IPS-18a (cell line): ENCODE measurements at regions not wholly inside any gene's neighbourhood (a gene's known extent, or its start where the extent isn't known, plus 50 kb on each side); places are given as distances from the start of the nearest gene placed in this dataset.

Source experiments
- H3K27ac ChIP-seq: one replicate; pipeline ENCODE4 v1.5.1; 2013; ENCODE audit warnings: low read length
- H3K27me3 ChIP-seq: one replicate; pipeline ENCODE4 v1.6.1; 2013; ENCODE audit warnings: mild to moderate bottlenecking, low read length; ENCODE audit not compliant: control insufficient read depth, insufficient read depth
- H3K36me3 ChIP-seq: one replicate; pipeline ENCODE4 v1.6.1; 2013; ENCODE audit warnings: low read depth, low read length; ENCODE audit not compliant: control insufficient read depth
- H3K4me1 ChIP-seq: one replicate; pipeline ENCODE4 v1.6.1; 2013; ENCODE audit warnings: low read depth, low read length; ENCODE audit not compliant: control insufficient read depth
- H3K4me3 ChIP-seq: one replicate; pipeline ENCODE4 v1.5.1; 2013; ENCODE audit warnings: low read length
- H3K9ac ChIP-seq: one replicate; pipeline ENCODE4 v1.6.1; 2013; ENCODE audit warnings: mild to moderate bottlenecking, low read length, moderate library complexity
- H3K9me3 ChIP-seq: one replicate; pipeline ENCODE4 v1.6.1; 2013; ENCODE audit warnings: low read depth, low read length; ENCODE audit not compliant: control insufficient read depth

DNA sequence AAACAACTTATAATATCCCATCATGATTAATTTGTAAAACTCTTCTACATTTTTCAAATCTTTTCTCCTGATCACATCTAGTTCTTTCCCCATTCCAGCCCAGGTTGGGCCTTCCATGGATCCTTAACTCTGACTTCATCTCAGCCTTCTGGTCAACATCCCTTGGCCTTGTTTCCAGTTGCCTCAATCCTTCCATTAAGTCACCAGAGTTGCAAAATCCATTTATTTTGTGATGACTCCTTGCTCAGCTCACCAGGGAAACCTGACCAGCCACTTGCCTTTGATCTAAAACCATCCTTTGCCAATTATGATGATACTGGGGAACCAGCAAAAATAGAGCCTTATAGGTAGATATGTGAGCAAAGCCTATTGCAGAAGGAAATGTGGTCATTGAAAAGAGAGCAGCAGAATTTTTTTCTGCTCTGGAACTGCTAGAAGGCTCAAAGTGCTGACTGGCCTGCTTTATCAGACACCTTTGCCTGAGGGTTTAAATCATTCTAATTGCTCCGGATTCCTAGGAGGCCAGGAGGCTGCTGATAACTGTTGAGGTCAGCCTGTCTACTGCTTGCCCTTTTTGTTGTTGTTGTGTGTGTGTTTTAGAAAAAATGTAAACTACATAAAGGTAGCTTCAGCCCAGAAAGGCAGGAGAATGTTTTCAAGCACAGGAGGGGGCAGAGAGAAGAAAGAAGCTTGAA, 512.2 kb upstream of the GRIA1 start:
- peaks cover 7% of the 10 kb centered on the region for H3K9me3 ChIP-seq
- no peaks in the 10 kb centered on the region for H3K4me1 ChIP-seq

GRCh38 chr5:152987131-152987530, 503.3 kb upstream of the GRIA1 start:
- no peaks in the 10 kb centered on the region for H3K4me1 ChIP-seq
- no peaks in the 10 kb centered on the region for H3K27me3 ChIP-seq
- no peaks in the 10 kb centered on the region for H3K36me3 ChIP-seq
- H3K4me3 ChIP-seq = no peak overlapping the region
- no peak overlapping the region for H3K9ac ChIP-seq
- H3K9me3 ChIP-seq = no peaks in the 10 kb centered on the region
- no peak overlapping the region for H3K27ac ChIP-seq

More for the DNA sequence above, 512.2 kb upstream of the GRIA1 start:
- Histone ChIP-seq H3K36me3 (no peaks in the 10 kb centered on the region), H3K27me3 (no peaks in the 10 kb centered on the region), H3K4me3 (no peak overlapping the region), H3K9ac (no peak overlapping the region), H3K27ac (no peak overlapping the region)

DNA sequence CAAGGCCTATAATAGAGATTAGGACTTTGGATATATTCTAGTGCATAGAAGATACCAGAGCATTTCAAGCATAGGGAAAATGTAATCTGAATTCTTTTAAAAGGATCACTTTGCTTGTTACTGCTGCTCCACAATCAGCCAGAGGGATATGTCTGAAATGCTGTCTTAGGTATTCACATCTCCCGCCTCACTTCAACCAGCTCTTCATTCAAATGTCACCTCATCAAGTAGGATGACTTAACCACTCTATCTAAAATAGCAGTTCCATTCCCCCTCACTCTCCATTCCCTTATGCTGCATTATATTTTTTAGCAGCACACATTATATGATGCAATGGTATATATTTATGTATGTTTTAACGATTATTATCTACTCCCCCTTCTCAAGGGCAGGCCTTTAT, 500.3 kb upstream of the GRIA1 start:
- H3K9me3 ChIP-seq = no peaks in the 10 kb centered on the region

GRCh38 chr5:152990649-152991048, 499.8 kb upstream of the GRIA1 start:
- H3K9me3 ChIP-seq = no peaks in the 10 kb centered on the region

More for the DNA sequence above, 500.3 kb upstream of the GRIA1 start:
- Histone ChIP-seq H3K9ac (no peak overlapping the region), H3K27me3 (no peaks in the 10 kb centered on the region), H3K4me1 (peaks cover 13% of the 10 kb centered on the region), H3K4me3 (no peak overlapping the region), H3K36me3 (no peaks in the 10 kb centered on the region), H3K27ac (no peak overlapping the region)

GRCh38 chr5:152994033-152994680, 496.3 kb upstream of the GRIA1 start:
- H3K36me3 ChIP-seq = no peaks in the 10 kb centered on the region
- no peak overlapping the region for H3K27ac ChIP-seq
- no peaks in the 10 kb centered on the region for H3K27me3 ChIP-seq
- no peak overlapping the region for H3K4me3 ChIP-seq
- no peak overlapping the region for H3K9ac ChIP-seq
- H3K9me3 ChIP-seq = no peaks in the 10 kb centered on the region
- H3K4me1 ChIP-seq = peaks cover 18% of the 10 kb centered on the region

More at GRCh38 chr5:152990649-152991048, 499.8 kb upstream of the GRIA1 start:
- no peak overlapping the region for H3K4me3 ChIP-seq
- H3K36me3 ChIP-seq = no peaks in the 10 kb centered on the region
- H3K27me3 ChIP-seq = no peaks in the 10 kb centered on the region
- peaks cover 17% of the 10 kb centered on the region for H3K4me1 ChIP-seq
- no peak overlapping the region for H3K9ac ChIP-seq
- no peak overlapping the region for H3K27ac ChIP-seq

- no peak overlapping the region for H3K9ac ChIP-seq
- peaks cover 18% of the 10 kb centered on the region for H3K4me1 ChIP-seq
- no peaks in the 10 kb centered on the region for H3K36me3 ChIP-seq
- H3K27me3 ChIP-seq = no peaks in the 10 kb centered on the region
- no peak overlapping the region for H3K27ac ChIP-seq
- H3K9me3 ChIP-seq = no peaks in the 10 kb centered on the region
- H3K4me3 ChIP-seq = no peak overlapping the region
Measured at GRCh38 chr5:152995214-152995725, 495.2 kb upstream of the GRIA1 start.

DNA sequence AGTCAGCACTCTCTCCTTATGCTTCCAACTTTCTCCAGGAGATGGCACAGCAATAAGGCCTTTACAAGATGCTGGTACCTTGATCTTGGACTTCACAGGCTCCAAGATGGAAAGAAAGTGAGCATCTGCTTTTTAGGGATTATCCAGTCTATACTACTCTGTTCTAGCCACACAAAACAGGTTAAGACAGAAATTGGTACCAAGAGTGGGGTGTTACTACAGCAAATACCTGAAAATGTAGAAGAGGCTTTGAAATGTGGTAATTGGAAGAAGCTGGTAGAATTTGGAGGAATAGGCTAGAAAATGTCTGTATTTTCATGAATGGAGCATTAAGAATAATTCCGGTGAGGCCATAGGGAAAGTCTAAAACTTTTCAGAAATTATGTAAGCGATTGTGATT, 484.8 kb upstream of the GRIA1 start:
- Histone ChIP-seq H3K4me3 (no peak overlapping the region), H3K9ac (no peak overlapping the region), H3K9me3 (peaks cover 9% of the 10 kb centered on the region), H3K4me1 (no peaks in the 10 kb centered on the region), H3K27ac (no peak overlapping the region), H3K27me3 (no peaks in the 10 kb centered on the region), H3K36me3 (no peaks in the 10 kb centered on the region)

- Histone ChIP-seq H3K4me3 (no peak overlapping the region), H3K9me3 (peaks cover 9% of the 10 kb centered on the region), H3K27me3 (no peaks in the 10 kb centered on the region), H3K4me1 (no peaks in the 10 kb centered on the region), H3K27ac (no peak overlapping the region), H3K9ac (no peak overlapping the region), H3K36me3 (no peaks in the 10 kb centered on the region)
Measured at GRCh38 chr5:153006681-153007080, 483.8 kb upstream of the GRIA1 start.

GRCh38 chr5:153014194-153014593, 476.3 kb upstream of the GRIA1 start:
- Histone ChIP-seq H3K27ac (no peak overlapping the region), H3K9me3 (no peaks in the 10 kb centered on the region), H3K4me3 (no peak overlapping the region), H3K27me3 (no peaks in the 10 kb centered on the region), H3K36me3 (no peaks in the 10 kb centered on the region), H3K4me1 (no peaks in the 10 kb centered on the region), H3K9ac (no peak overlapping the region)

DNA sequence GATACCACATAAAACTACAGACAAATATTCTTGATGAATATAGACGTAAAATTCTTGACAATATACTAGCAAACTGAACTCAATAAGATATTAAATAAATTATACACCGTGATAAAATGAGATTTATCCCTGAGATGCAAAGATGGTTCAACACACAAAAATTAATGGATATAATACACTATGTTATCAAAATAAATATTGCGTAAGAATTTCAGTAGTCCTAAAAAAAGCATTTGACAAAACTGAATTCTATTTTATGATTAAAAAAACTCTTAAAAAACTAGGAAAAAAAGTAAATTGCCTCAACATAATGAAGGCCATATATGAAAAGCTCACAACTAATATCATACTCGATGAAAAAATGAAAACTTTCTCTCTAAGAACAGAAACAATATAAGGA, 472.3 kb upstream of the GRIA1 start:
- no peaks in the 10 kb centered on the region for H3K4me1 ChIP-seq

GRCh38 chr5:153030755-153031725, 459.4 kb upstream of the GRIA1 start:
- no peaks in the 10 kb centered on the region for H3K4me1 ChIP-seq
- no peak overlapping the region for H3K27ac ChIP-seq
- H3K27me3 ChIP-seq = no peaks in the 10 kb centered on the region
- no peak overlapping the region for H3K9ac ChIP-seq
- no peaks in the 10 kb centered on the region for H3K36me3 ChIP-seq
- no peaks in the 10 kb centered on the region for H3K9me3 ChIP-seq
- no peak overlapping the region for H3K4me3 ChIP-seq

More for the DNA sequence above, 472.3 kb upstream of the GRIA1 start:
- H3K27ac ChIP-seq = no peak overlapping the region
- H3K27me3 ChIP-seq = no peaks in the 10 kb centered on the region
- H3K4me3 ChIP-seq = no peak overlapping the region
- no peak overlapping the region for H3K9ac ChIP-seq
- H3K9me3 ChIP-seq = no peaks in the 10 kb centered on the region
- H3K36me3 ChIP-seq = no peaks in the 10 kb centered on the region
